Neural cell (in vitro differentiated cells): ENCODE measurements at regions not wholly inside any gene's neighbourhood (a gene's known extent, or its start where the extent isn't known, plus 50 kb on each side); places are given as distances from the start of the nearest gene placed in this dataset.

Experiments
- H2AFZ ChIP-seq: fragments of 200-600, 300-800 bp; sonication (generic), shearing (Covaris generic); 2 replicates; pipeline ENCODE4 v1.6.0; 2014; ENCODE audit warnings: low read depth, mild to moderate bottlenecking, antibody characterized with exemption, low read length, moderate library complexity
- H3F3A ChIP-seq: fragments of 200-600 bp; shearing (Covaris generic); 2 replicates; pipeline ENCODE4 v1.6.1; 2016; ENCODE audit warnings: mild to moderate bottlenecking, moderate library complexity, mixed read lengths, antibody characterized with exemption, low read length; ENCODE audit not compliant: insufficient read depth, poor library complexity, severe bottlenecking
- H3K27ac ChIP-seq: fragments of 200-600, 300-800 bp; sonication (generic), shearing (Covaris generic); 2 replicates; pipeline ENCODE4 v1.5.1; 2014; ENCODE audit warnings: mild to moderate bottlenecking, low read length, moderate library complexity
- H3K27me3 ChIP-seq: fragments of 300-800, 200-600 bp; sonication (generic), shearing (Covaris generic); 2 replicates; pipeline ENCODE4 v1.6.0; 2014; ENCODE audit warnings: mild to moderate bottlenecking, low read depth, low read length, moderate library complexity; ENCODE audit not compliant: insufficient read depth
- H3K36me3 ChIP-seq: fragments of 300-800, 200-600 bp; sonication (generic), shearing (Covaris generic); 2 replicates; pipeline ENCODE4 v1.5.1; 2014; ENCODE audit warnings: mild to moderate bottlenecking, antibody characterized with exemption, low read length, moderate library complexity; ENCODE audit not compliant: insufficient read depth
- H3K4me2 ChIP-seq: fragments of 300-800, 200-600 bp; sonication (generic), shearing (Covaris generic); 2 replicates; pipeline ENCODE4 v1.6.0; 2014; ENCODE audit warnings: mild to moderate bottlenecking, low read length
- H3K4me3 ChIP-seq: fragments of 300-800, 200-600 bp; sonication (generic), shearing (Covaris generic); 2 replicates; pipeline ENCODE4 v1.5.1; 2014; ENCODE audit warnings: mild to moderate bottlenecking, low read length, moderate library complexity
- H3K79me2 ChIP-seq: fragments of 200-600 bp; shearing (Covaris generic); replicated peaks from 2 replicates; pipeline ENCODE4 v1.6.0; 2014; ENCODE audit warnings: mild to moderate bottlenecking, low read length, moderate library complexity; ENCODE audit not compliant: insufficient read depth
- H3K9ac ChIP-seq: fragments of 300-800, 200-600 bp; sonication (generic), shearing (Covaris generic); 2 replicates; pipeline ENCODE4 v1.6.1; 2016; ENCODE audit warnings: mild to moderate bottlenecking, low read length, mixed read lengths
- H3K9me2 ChIP-seq: fragments of 200-600 bp; shearing (Covaris generic); 2 replicates; pipeline ENCODE4 v1.6.1; 2016; ENCODE audit warnings: mild to moderate bottlenecking, low read length, mixed read lengths; ENCODE audit not compliant: insufficient read depth
- H3K9me3 ChIP-seq: fragments of 200-600, 300-800 bp; sonication (generic), shearing (Covaris generic); 2 replicates; pipeline ENCODE4 v1.6.1; 2016; ENCODE audit warnings: mild to moderate bottlenecking, mixed run types, low read length, moderate library complexity, mixed read lengths
- H4K20me1 ChIP-seq: fragments of 200-600 bp; shearing (Covaris generic); 2 replicates; pipeline ENCODE4 v1.6.1; 2016; ENCODE audit warnings: mild to moderate bottlenecking, mixed run types; ENCODE audit not compliant: insufficient read depth
- EP300 ChIP-seq: fragments of 450-650 bp; conservative IDR thresholded peaks from 2 replicates; pipeline ENCODE4 v1.6.1; 2014; ENCODE audit warnings: antibody characterized with exemption, mild to moderate bottlenecking, moderate library complexity; ENCODE audit not compliant: poor library complexity, severe bottlenecking
- EZH2 ChIP-seq: fragments of 200-600, 300-800 bp; shearing (Covaris generic), sonication (generic); IDR thresholded peaks from 2 replicates; pipeline ENCODE4 v1.6.1; 2014; ENCODE audit warnings: antibody characterized with exemption, low read length, borderline replicate concordance, mild to moderate bottlenecking; ENCODE audit not compliant: insufficient read depth, poor library complexity, severe bottlenecking
- MXI1 ChIP-seq: fragments of 450-650 bp; conservative IDR thresholded peaks from 2 replicates; pipeline ENCODE4 v1.6.1; 2014; ENCODE audit warnings: antibody characterized with exemption, mild to moderate bottlenecking; ENCODE audit not compliant: poor library complexity, severe bottlenecking
- POLR2AphosphoS5 ChIP-seq: IDR thresholded peaks from 2 replicates; pipeline ENCODE4 v1.6.1; 2012
- RAD21 ChIP-seq: fragments of 450-650 bp; conservative IDR thresholded peaks from 2 replicates; pipeline ENCODE4 v1.6.1; 2014; ENCODE audit warnings: antibody characterized with exemption, mild to moderate bottlenecking, moderate library complexity
- SMC3 ChIP-seq: fragments of 450-650 bp; conservative IDR thresholded peaks from 2 replicates; pipeline ENCODE4 v1.6.1; 2014; ENCODE audit warnings: antibody characterized with exemption, mild to moderate bottlenecking, moderate library complexity; ENCODE audit not compliant: poor library complexity
- TAF1 ChIP-seq: IDR thresholded peaks from 2 replicates; pipeline ENCODE4 v1.6.1; 2012; ENCODE audit warnings: low read depth
- TF ChIP-seq, protein P1 (sequence below): fragments of 450-650 bp; IDR thresholded peaks from 2 replicates; pipeline ENCODE4 v1.5.1; 2014; ENCODE audit warnings: antibody characterized with exemption, mild to moderate bottlenecking, moderate library complexity; ENCODE audit not compliant: poor library complexity, severe bottlenecking
- TF ChIP-seq, protein P2 (sequence below): IDR thresholded peaks from 2 replicates; pipeline ENCODE4 v1.6.1; 2012; ENCODE audit warnings: borderline replicate concordance

DNA sequence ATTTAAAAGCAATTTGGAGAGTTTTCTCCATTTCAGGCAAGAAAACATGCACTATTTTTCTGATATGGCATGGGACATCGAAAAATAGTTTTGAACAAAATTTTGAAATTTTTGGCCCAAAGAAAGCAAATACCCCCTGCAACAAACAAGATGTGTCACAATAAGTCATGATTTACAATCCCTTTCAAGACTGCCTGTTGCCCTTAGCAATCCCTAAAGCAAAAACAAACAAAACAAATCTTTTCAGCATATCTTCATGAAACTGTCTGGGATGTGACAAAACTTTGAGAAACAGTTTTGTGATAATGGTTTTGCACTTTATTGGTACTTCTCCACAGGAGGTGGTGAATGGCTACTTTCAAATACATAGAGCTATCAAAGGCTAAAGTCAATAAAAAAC lies 1888.7 kb upstream of the PIK3C3 start:
- TF ChIP-seq, protein P1, sequence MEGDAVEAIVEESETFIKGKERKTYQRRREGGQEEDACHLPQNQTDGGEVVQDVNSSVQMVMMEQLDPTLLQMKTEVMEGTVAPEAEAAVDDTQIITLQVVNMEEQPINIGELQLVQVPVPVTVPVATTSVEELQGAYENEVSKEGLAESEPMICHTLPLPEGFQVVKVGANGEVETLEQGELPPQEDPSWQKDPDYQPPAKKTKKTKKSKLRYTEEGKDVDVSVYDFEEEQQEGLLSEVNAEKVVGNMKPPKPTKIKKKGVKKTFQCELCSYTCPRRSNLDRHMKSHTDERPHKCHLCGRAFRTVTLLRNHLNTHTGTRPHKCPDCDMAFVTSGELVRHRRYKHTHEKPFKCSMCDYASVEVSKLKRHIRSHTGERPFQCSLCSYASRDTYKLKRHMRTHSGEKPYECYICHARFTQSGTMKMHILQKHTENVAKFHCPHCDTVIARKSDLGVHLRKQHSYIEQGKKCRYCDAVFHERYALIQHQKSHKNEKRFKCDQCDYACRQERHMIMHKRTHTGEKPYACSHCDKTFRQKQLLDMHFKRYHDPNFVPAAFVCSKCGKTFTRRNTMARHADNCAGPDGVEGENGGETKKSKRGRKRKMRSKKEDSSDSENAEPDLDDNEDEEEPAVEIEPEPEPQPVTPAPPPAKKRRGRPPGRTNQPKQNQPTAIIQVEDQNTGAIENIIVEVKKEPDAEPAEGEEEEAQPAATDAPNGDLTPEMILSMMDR, result no peak
- TF ChIP-seq, protein P2, sequence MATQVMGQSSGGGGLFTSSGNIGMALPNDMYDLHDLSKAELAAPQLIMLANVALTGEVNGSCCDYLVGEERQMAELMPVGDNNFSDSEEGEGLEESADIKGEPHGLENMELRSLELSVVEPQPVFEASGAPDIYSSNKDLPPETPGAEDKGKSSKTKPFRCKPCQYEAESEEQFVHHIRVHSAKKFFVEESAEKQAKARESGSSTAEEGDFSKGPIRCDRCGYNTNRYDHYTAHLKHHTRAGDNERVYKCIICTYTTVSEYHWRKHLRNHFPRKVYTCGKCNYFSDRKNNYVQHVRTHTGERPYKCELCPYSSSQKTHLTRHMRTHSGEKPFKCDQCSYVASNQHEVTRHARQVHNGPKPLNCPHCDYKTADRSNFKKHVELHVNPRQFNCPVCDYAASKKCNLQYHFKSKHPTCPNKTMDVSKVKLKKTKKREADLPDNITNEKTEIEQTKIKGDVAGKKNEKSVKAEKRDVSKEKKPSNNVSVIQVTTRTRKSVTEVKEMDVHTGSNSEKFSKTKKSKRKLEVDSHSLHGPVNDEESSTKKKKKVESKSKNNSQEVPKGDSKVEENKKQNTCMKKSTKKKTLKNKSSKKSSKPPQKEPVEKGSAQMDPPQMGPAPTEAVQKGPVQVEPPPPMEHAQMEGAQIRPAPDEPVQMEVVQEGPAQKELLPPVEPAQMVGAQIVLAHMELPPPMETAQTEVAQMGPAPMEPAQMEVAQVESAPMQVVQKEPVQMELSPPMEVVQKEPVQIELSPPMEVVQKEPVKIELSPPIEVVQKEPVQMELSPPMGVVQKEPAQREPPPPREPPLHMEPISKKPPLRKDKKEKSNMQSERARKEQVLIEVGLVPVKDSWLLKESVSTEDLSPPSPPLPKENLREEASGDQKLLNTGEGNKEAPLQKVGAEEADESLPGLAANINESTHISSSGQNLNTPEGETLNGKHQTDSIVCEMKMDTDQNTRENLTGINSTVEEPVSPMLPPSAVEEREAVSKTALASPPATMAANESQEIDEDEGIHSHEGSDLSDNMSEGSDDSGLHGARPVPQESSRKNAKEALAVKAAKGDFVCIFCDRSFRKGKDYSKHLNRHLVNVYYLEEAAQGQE, result no peak
- TF ChIP-seq SMC3 (no peak), TAF1 (no peak), RAD21 (no peak), POLR2AphosphoS5 (no peak), EP300 (no peak), MXI1 (no peak), EZH2 (no peak)
- H3K9ac ChIP-seq, result no peak overlapping the region
- H2AFZ ChIP-seq, result no peak overlapping the region
- H3F3A ChIP-seq, result no peaks in the 10 kb centered on the region
- no peak overlapping the region for H3K4me2 ChIP-seq
- no peaks in the 10 kb centered on the region for H3K79me2 ChIP-seq
- H3K9me2 ChIP-seq, result no peaks in the 10 kb centered on the region
- H3K36me3 ChIP-seq, result no peaks in the 10 kb centered on the region
- H4K20me1 ChIP-seq, result no peaks in the 10 kb centered on the region
- H3K27me3 ChIP-seq, result no peaks in the 10 kb centered on the region
- no peak overlapping the region for H3K27ac ChIP-seq
- no peaks in the 10 kb centered on the region for H3K9me3 ChIP-seq
- no peak overlapping the region for H3K4me3 ChIP-seq

DNA sequence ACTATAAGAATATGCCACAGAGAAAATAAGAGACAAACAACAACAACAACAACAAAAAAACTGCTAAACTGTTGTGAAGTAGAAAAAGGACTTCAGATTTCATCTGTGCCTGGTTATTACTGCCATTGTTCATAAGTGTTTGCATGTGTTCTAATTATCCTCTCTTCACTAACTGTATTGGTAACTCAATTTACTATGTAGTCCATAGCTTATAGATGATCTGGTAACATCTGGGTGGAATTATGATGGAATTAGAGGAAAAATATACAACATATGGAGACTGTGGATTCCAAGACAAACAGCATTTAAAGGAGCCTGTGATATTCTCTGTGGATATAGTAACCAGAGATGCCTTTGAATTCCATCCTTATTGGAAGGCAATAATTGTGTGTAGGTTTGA lies 1891.5 kb upstream of the PIK3C3 start:
- Histone ChIP-seq H2AFZ (no peak overlapping the region), H3K4me3 (no peak overlapping the region), H3K9me3 (no peaks in the 10 kb centered on the region), H3K27me3 (no peaks in the 10 kb centered on the region), H3K79me2 (no peaks in the 10 kb centered on the region), H3K9ac (no peak overlapping the region), H3F3A (no peaks in the 10 kb centered on the region), H3K36me3 (no peaks in the 10 kb centered on the region), H3K9me2 (no peaks in the 10 kb centered on the region), H4K20me1 (no peaks in the 10 kb centered on the region), H3K4me2 (no peak overlapping the region), H3K27ac (no peak overlapping the region)
- no peak for TF ChIP-seq TAF1
- TF ChIP-seq MXI1, result no peak
- TF ChIP-seq, protein P1, result no peak
- TF ChIP-seq, protein P2, result no peak
- no peak for TF ChIP-seq RAD21
- TF ChIP-seq EP300, result no peak
- no peak for TF ChIP-seq POLR2AphosphoS5
- no peak for TF ChIP-seq SMC3
- TF ChIP-seq EZH2, result no peak
